GM13977 (cell line): ENCODE measurements at regions not wholly inside any gene's neighbourhood (a gene's known extent, or its start where the extent isn't known, plus 50 kb on each side); places are given as distances from the start of the nearest gene placed in this dataset.

Source experiments
- DNase-seq: peaks from one replicate; pipeline ENCODE4 v3.0.0; 2012; ENCODE audit warnings: low spot score
- CTCF ChIP-seq: IDR thresholded peaks from 2 replicates; pipeline ENCODE4 v1.5.1; 2012; ENCODE audit warnings: mild to moderate bottlenecking, control low read depth; ENCODE audit not compliant: insufficient read depth; ENCODE audit errors: extremely low read depth, missing control alignments
- in situ Hi-C: fragments of 300-500 bp; cut with MboI; formaldehyde crosslinking; loops from one replicate; pipeline ENCODE4 v1.12.0; 2022; ENCODE audit warnings: low sequenced_read_pairs, low pct_unique_long_range_greater_than_20kb, mixed read lengths, inconsistent platforms; ENCODE audit not compliant: unreplicated experiment

- no peak for TF ChIP-seq CTCF
Measured at GRCh38 chr7:42611289-42611928, 300.5 kb downstream of the C7orf25 start.

GRCh38 chr7:42606193-42606905 lies 305.5 kb downstream of the C7orf25 start:
- DNase-seq = no peak
- in situ Hi-C loops = no loop called here
- no peak for TF ChIP-seq CTCF

More at GRCh38 chr7:42611289-42611928, 300.5 kb downstream of the C7orf25 start:
- DNase-seq = no peak
- in situ Hi-C loops = no loop called here

- in situ Hi-C loops = no loop called here
- no peak for DNase-seq
- TF ChIP-seq CTCF = no peak
Measured at GRCh38 chr7:42605406-42606192, 306.3 kb downstream of the C7orf25 start.

GRCh38 chr7:42603496-42603895 lies 308.4 kb downstream of the C7orf25 start:
- in situ Hi-C loops = no loop called here
- no peak for TF ChIP-seq CTCF
- no peak for DNase-seq

- in situ Hi-C loops = no loop called here
- TF ChIP-seq CTCF = no peak
- no peak for DNase-seq
Measured at GRCh38 chr7:42597300-42597699, 314.6 kb downstream of the C7orf25 start.

- in situ Hi-C loops = no loop called here
- DNase-seq = no peak
- TF ChIP-seq CTCF = no peak
Measured at GRCh38 chr7:42596737-42597136, 315.1 kb downstream of the C7orf25 start.
